ENCODE measurements at regions not wholly inside any gene's neighbourhood (a gene's known extent, or its start where the extent isn't known, plus 50 kb on each side); places are given as distances from the start of the nearest gene placed in this dataset.

- H3K9me3 ChIP-seq (replicated peaks; ENCODE audit: control insufficient read depth, insufficient read depth, low read length): no peaks in the 10 kb centered on the region; the same call in 2 of the 3 replicates
- peak; percentile 60 for DNase-seq (ENCODE audit: low read depth, low spot score)
- H3K9ac ChIP-seq (ENCODE audit: control insufficient read depth, insufficient read depth, low read length): no peak overlapping the region
- peak; percentile 79 for FAIRE-seq
- no peaks in the 10 kb centered on the region for H4K20me1 ChIP-seq (ENCODE audit: control insufficient read depth, insufficient read depth)
- BruUV-seq (replicated peaks): no TSS peak
- no peaks in the 10 kb centered on the region for H3K36me3 ChIP-seq (ENCODE audit: control insufficient read depth in 2 of 2, insufficient read depth in 2 of 2, low read length in 1 of 2)
- ChIA-PET POLR2A (interaction anchor here (1.1 kb wide), 1 partner anchor 10 kb away, joined by 3 read pairs; no protein-coding TSS in a partner anchor), RAD21 (ENCODE audit: unreplicated experiment) (interaction anchor here (1.1 to 1.6 kb wide), 4 partner anchors 8 to 187 kb away, joined by 3 to 6 read pairs (median 4); no protein-coding TSS in a partner anchor), CTCF (interaction anchor here (0.9 to 1.6 kb wide), 2 partner anchors 11 to 106 kb away, joined by 3 to 7 read pairs; no protein-coding TSS in a partner anchor), SMC1A (ENCODE audit: uncharacterized antibody, unreplicated experiment) (interaction anchor here (1.2 to 2.4 kb wide), 7 partner anchors 10 to 837 kb away, joined by 3 to 12 read pairs (median 4); no protein-coding TSS in a partner anchor)
- H3K27me3 ChIP-seq (replicated peaks in 1 of 2; ENCODE audit: control insufficient read depth in 2 of 2, insufficient read depth in 2 of 2, low read length in 1 of 2): no peaks in the 10 kb centered on the region
- no peak overlapping the region for H3K4me3 ChIP-seq
- H3K4me2 ChIP-seq (ENCODE audit: control insufficient read depth, insufficient read depth): peak overlapping the region; percentile 54
- peak overlapping the region; percentile 35; the same call in 1 of the 2 replicates for H2AFZ ChIP-seq (ENCODE audit: control insufficient read depth, low read depth, low read length)
- intact Hi-C loops (cut with micrococcal nuclease; ENCODE audit: unreplicated experiment) (no loop called here), in situ Hi-C loops (cut with MboI) (no loop called here)
- peak overlapping the region; percentile 62 for H3K27ac ChIP-seq (ENCODE audit: control insufficient read depth, insufficient read depth)
- peak; percentile 81 for ATAC-seq
- H3K79me2 ChIP-seq (ENCODE audit: control insufficient read depth, insufficient read depth, low read length): no peaks in the 10 kb centered on the region
- peaks cover 26% of the 10 kb centered on the region for H3K4me1 ChIP-seq (ENCODE audit: control insufficient read depth, insufficient read depth, low read length)
- WGBS (ENCODE audit: insufficient coverage, insufficient replicate concordance, low lambda C conversion rate, missing lambda C conversion rate): 0% methylated on average over 2 of the region's 2 CpGs
- TF ChIP-seq POLR2A (IDR thresholded peaks at IDR 0.05; ENCODE audit: low read depth, low read length) (no peak), MXI1 (IDR thresholded peaks at IDR 0.05; ENCODE audit: low read depth, low read length) (no peak), ASH2L (IDR thresholded peaks at IDR 0.05; ENCODE audit: borderline replicate concordance, low read depth) (no peak), WRNIP1 (IDR thresholded peaks at IDR 0.05; ENCODE audit: borderline replicate concordance, low read depth, low read length) (no peak), ESRRA (IDR thresholded peaks at IDR 0.05; ENCODE audit: low read length) (no peak), PML (IDR thresholded peaks at IDR 0.05; ENCODE audit: low read length) (peak; percentile 80), TBL1XR1 (IDR thresholded peaks at IDR 0.05; ENCODE audit: low read depth, low read length) (no peak), TCF12 (IDR thresholded peaks at IDR 0.05; ENCODE audit: low read depth, low read length) (no peak), ZBTB33 (IDR thresholded peaks at IDR 0.05) (no peak), ZNF592 (IDR thresholded peaks at IDR 0.05) (no peak), E2F4 (IDR thresholded peaks at IDR 0.05; ENCODE audit: low read depth, low read length) (no peak), ZBTB40 (IDR thresholded peaks at IDR 0.05; ENCODE audit: borderline replicate concordance) (no peak)
These were observed 109.1 kb upstream of the CRIM1 start for GRCh38 chr2:36246320-36246990.

Data from GM12878 (cell line).